NCI-H2196 treated with DMSO at 0.1 percent for 48 hours (cell line): ENCODE measurements at regions not wholly inside any gene's neighbourhood (a gene's known extent, or its start where the extent isn't known, plus 50 kb on each side); places are given as distances from the start of the nearest gene placed in this dataset.
"Not testable (repeated sequence)": the region's sequence is repeated elsewhere in the genome, so short reads cannot be mapped to it uniquely, and the experiment has no call there.

Experiments used
- DNase-seq: peaks from one replicate; lab custom pipeline; 2025; ENCODE audit not compliant: unreplicated experiment; lab: John Stamatoyannopoulos, UW

DNA sequence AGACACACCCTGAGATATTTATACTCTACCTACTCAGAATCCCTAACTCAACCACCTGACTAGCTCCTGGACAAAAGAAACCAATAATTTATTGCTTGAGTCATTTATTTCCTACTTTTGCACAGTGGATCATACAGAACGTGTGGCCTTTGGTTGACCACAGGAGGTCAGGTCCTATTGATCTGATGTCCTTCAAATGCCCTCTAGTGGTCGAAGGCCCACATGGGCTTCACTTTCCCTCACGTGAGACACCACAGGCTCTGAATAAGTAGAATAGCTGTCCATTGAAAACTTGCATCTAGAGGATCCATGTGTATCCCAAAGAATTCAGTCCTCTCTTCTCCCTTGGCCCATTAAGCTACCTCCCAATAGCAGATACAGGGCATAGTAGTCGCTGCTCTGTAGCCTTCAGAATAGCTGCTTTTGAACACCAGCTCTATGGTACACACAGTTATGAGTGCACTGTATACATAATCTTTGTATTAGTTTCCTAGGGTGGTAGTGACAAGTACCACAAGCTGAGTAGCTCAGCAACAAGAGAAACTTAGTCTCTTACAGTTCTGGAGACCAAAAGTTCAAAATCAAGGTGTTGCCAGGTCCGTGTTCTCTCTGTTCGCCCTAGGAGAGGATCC, 177.6 kb upstream of the SMARCA2 start:
- no peak for DNase-seq

DNA sequence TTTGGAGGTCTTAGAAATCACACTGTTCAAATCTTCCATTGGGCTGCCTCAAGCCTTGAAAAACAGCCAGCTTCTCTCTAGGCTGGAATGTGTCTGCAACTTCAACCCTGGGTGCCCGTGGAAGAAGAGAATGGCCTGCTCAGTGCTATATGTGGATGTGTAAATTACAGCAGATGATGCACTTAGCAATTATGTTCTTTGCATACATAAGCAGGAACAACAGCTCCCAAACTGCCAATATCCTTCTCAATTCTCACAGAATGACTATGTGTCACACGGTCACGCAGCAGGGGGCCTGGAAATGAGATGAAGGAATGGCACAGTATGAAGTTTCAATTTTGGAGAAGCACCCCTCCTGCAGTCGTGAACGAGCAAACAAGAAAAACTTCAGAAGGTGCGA, 175.2 kb upstream of the SMARCA2 start:
- DNase-seq = no peak

GRCh38 chr9:1845425-1845824, 169.7 kb upstream of the SMARCA2 start:
- no peak for DNase-seq

GRCh38 chr9:1855726-1856125, 159.4 kb upstream of the SMARCA2 start:
- DNase-seq = no peak

DNA sequence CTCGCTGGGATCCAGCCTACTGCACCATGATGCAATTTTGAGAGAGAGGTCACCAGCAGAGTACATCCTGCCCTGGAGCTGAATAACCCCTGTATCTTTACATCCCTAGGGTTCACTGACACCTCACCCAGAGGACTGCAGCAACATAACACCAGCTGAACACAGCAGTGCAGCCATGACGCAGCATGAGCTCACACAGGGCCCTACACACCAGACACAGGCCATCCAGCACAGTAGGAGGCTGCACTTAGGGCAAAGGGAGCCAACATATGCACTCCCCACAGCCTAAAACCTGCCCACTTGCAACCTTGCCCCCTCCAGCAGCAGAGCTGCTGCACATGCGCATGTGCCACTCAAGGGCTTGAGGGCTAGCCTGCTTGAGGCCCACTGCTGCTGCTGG, 157.3 kb upstream of the SMARCA2 start:
- DNase-seq = no peak

GRCh38 chr9:1869843-1870242, 145.3 kb upstream of the SMARCA2 start:
- no peak for DNase-seq

GRCh38 chr9:1870915-1871314, 144.2 kb upstream of the SMARCA2 start:
- no peak for DNase-seq

- peak; percentile 33 for DNase-seq
Measured at GRCh38 chr9:1871626-1872419, 143.3 kb upstream of the SMARCA2 start.

- DNase-seq = no peak
Measured at GRCh38 chr9:1875251-1875851, 139.8 kb upstream of the SMARCA2 start.

DNA sequence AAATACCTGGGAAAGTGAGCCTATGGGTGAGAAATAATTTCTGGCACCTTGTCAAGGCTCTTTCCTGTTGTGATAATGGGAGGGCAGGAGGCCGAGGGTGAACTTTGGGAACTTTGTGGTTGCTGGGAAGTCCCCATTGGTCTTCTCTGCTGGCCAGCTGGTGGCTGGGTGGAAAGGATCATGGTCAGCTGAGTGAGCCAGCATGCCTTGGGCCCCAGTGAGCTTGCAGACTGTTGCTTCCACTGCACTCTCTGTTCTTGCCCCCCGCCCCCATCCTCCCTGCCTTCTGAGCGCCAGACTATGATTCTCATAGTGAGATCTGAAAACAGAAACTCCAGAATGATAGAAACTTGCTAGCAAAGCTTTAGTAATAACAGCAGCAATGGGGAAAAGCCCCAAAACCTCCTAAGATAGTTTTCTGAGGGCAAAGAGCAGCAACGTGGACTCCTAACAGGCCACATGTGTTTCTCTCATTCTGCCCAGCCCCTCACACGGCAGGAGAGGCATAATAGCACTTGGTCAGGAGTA, 139.2 kb upstream of the SMARCA2 start:
- no peak for DNase-seq

DNA sequence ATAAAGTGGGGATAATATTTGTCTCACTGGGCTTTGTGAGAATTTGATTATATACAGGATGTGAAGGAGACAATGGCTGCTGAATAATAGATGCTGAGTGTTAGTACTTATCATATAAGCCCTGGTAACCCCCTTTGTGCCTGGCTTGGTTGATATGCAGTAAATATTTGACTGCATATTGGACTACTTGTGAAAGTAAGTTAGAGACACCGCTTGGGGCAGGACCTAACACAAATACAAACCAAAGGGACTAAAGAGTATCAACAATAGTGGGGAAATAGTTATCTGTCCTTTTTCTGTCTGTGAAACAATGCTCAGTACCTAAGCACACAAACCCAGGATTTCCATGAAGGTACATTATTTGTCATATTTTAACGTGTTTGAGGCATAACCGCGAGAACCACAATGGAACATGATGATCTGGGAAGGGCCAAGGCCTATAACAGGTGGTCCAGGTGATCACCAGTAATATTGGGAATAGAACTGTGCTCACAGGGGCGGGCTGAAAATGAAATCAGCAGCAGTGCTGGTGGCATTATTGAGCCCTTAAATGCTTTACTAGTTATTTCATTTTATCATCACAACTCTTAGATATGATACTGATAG, 138.2 kb upstream of the SMARCA2 start:
- no peak for DNase-seq

GRCh38 chr9:1877951-1878350, 137.2 kb upstream of the SMARCA2 start:
- DNase-seq = no peak

- DNase-seq = no peak
Measured at GRCh38 chr9:1878811-1879210, 136.3 kb upstream of the SMARCA2 start.

GRCh38 chr9:1879501-1879900, 135.6 kb upstream of the SMARCA2 start:
- no peak for DNase-seq

DNA sequence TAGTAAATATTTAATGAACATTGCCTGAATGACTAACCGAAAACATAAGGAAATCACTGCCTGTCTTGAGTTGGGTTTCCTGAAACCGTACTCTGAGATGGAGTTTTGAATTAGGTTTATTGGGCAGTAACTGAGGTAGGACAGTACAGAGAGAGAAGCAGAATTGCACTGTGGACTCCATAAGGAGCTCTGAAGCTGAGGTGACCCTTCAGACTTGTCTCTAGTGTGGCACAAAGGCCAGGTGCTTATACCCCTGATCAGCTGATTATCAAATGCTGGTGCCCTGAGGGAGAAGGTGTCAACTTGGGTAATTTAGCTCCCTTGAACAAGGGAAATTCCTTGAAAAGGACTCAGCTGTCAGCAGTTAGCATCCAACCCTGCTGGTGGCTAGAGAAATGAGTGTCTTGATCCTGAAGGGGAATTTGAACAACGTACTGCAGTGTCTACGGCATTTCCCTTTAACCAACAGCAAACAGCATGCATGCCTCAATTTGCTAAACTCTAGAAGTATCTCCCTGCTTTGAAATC, 135.0 kb upstream of the SMARCA2 start:
- no peak for DNase-seq

GRCh38 chr9:1881708-1882295, 133.3 kb upstream of the SMARCA2 start:
- DNase-seq = no peak

DNA sequence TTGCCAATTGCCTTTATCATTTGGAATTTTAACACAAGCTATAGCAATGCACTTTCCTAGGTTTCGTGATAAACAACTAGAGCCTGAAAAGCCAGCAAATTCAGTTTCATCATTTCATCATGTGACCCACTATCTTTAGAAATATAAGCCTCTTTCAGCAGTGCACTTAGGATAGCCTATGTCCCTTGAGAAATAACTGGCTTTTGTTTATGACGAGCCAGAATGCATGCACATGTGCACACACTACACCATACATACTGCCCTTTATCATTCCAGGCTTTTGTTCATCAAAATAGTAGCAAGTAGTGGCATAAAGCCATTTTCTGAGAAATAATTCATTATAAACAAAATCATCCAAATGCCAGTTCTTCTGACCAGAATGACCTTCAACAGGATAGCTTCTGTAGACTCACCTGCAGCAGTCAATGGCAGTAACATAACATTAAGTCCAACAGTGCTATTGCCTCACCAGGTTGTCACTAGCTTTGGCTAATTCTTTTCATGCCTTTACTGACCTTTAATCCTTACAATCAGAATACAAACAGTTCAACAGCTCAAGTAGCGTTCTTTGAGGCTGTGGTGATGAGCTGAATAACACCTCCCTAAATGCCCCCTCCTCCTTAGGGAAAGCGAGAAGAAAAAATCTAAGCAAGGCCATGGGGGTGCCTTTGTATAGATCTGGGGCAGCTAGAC, 132.3 kb upstream of the SMARCA2 start:
- DNase-seq = no peak

DNA sequence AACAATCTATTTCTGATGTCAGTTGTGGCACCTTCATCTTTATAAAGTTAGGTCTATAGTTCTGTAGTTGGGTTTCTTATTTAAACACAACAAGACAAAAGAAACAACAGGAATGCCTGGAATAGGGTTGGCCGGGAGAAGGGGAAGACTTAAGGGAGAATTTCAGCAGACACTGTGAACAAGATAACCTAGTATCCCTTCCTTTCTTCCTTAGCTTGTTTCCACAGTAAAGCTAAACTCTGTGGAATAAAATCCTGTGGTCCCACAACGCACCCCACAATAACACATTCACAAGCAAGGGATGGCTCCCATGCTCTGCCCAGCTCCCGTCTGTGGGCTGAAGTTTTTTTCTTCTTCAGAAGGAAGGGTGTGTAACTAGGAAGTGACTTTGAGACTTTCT, 124.9 kb upstream of the SMARCA2 start:
- DNase-seq = no peak

- no peak for DNase-seq
Measured at GRCh38 chr9:1890816-1891215, 124.3 kb upstream of the SMARCA2 start.

GRCh38 chr9:1903080-1903704, 112.0 kb upstream of the SMARCA2 start:
- not testable (repeated sequence) for DNase-seq
